IMR-90 (cell line): ENCODE measurements at regions not wholly inside any gene's neighbourhood (a gene's known extent, or its start where the extent isn't known, plus 50 kb on each side); places are given as distances from the start of the nearest gene placed in this dataset.
A peak's percentile ranks its signal among the peaks of the same experiment; 100 is the strongest.

Source experiments
- ATAC-seq: fragments of 200-7000 bp; cut with Tn5 transposase; 2 replicates; pipeline ENCODE4 v1.9.1; 2020; ENCODE audit warnings: low read depth, mild to moderate bottlenecking, moderate library complexity
- BruUV-seq: library from RNA; stranded (reverse); fragments of 400-500 nt; replicated peaks from 2 replicates; lab custom pipeline; 2021; lab: Mats Ljungman, UMichigan
- CTCF ChIA-PET: fragments of 300-600 bp; formaldehyde crosslinking; extraction: SDS; loops from one replicate; lab custom pipeline; 2021; ENCODE audit warnings: antibody characterized with exemption; lab: Yijun Ruan, JAX
- POLR2A ChIA-PET: fragments of 300-600 bp; sonication (Branson Sonifier 250); formaldehyde crosslinking; loops from one replicate; lab custom pipeline; 2022; ENCODE audit warnings: antibody characterized with exemption; ENCODE audit not compliant: unreplicated experiment; lab: Charles Lee
- DNase-seq: peaks from one replicate; pipeline ENCODE4 v3.0.0; 2013
- H2AFZ ChIP-seq: replicated peaks from 2 replicates; pipeline ENCODE3; 2013; ENCODE audit warnings: low read length, mild to moderate bottlenecking; ENCODE audit not compliant: poor library complexity
- H2AK5ac ChIP-seq: 2 replicates; pipeline ENCODE4 v1.6.1; 2013; ENCODE audit warnings: low read depth, low read length, inconsistent platforms
- H2AK9ac ChIP-seq: replicated peaks from 2 replicates; pipeline ENCODE3; 2013; ENCODE audit warnings: mild to moderate bottlenecking, low read depth, low read length, moderate library complexity; ENCODE audit not compliant: poor library complexity
- H2BK120ac ChIP-seq: 2 replicates; pipeline ENCODE4 v1.6.1; 2013; ENCODE audit warnings: low read depth, low read length, inconsistent platforms
- H2BK15ac ChIP-seq: 3 replicates; pipeline ENCODE4 v1.6.1; 2013; ENCODE audit warnings: low read depth, low read length, inconsistent platforms
- H2BK20ac ChIP-seq: 2 replicates; pipeline ENCODE4 v1.6.1; 2013; ENCODE audit warnings: low read depth, mild to moderate bottlenecking, inconsistent platforms, low read length, moderate library complexity
- H2BK5ac ChIP-seq: 2 replicates; pipeline ENCODE4 v1.6.1; 2013; ENCODE audit warnings: mild to moderate bottlenecking, low read depth, low read length, inconsistent platforms; ENCODE audit not compliant: poor library complexity, severe bottlenecking
- H3K14ac ChIP-seq: replicated peaks from 2 replicates; pipeline ENCODE4 v1.6.1; 2013; ENCODE audit warnings: low read depth, low read length, inconsistent platforms
- H3K18ac ChIP-seq: 2 replicates; pipeline ENCODE4 v1.6.1; 2013; ENCODE audit warnings: low read depth, low read length, control low read depth
- H3K23ac ChIP-seq: 2 replicates; pipeline ENCODE4 v1.6.1; 2013; ENCODE audit warnings: low read depth, low read length, inconsistent platforms
- H3K27ac ChIP-seq: 2 replicates; pipeline ENCODE4 v1.5.1; 2013; ENCODE audit warnings: mild to moderate bottlenecking, control low read depth, low read length; ENCODE audit not compliant: insufficient read depth
- H3K27me3 ChIP-seq: 2 replicates; pipeline ENCODE4 v1.6.1; 2013; ENCODE audit warnings: low read length; ENCODE audit not compliant: control insufficient read depth, insufficient read depth
- H3K36me3 ChIP-seq: 2 replicates; pipeline ENCODE4 v1.6.1; 2013; ENCODE audit warnings: low read length, mixed read lengths; ENCODE audit not compliant: control insufficient read depth, insufficient read depth
- H3K4ac ChIP-seq: 2 replicates; pipeline ENCODE4 v1.6.1; 2013; ENCODE audit warnings: low read depth, low read length, inconsistent platforms
- H3K4me1 ChIP-seq: 2 replicates; pipeline ENCODE4 v1.6.1; 2013; ENCODE audit warnings: low read length, mixed read lengths; ENCODE audit not compliant: control insufficient read depth, insufficient read depth
- H3K4me2 ChIP-seq: 2 replicates; pipeline ENCODE4 v1.6.1; 2013; ENCODE audit warnings: low read depth, mild to moderate bottlenecking, control low read depth, low read length, moderate library complexity
- H3K4me3 ChIP-seq: 2 replicates; pipeline ENCODE4 v1.5.1; 2013; ENCODE audit warnings: low read depth, mild to moderate bottlenecking, control low read depth, low read length, moderate library complexity; ENCODE audit not compliant: insufficient read depth
- H3K56ac ChIP-seq: 2 replicates; pipeline ENCODE4 v1.6.1; 2013; ENCODE audit warnings: low read length, inconsistent platforms; ENCODE audit not compliant: insufficient read depth; ENCODE audit errors: extremely low read depth
- H3K79me1 ChIP-seq, 2 experiments: 2 replicates each; pipeline ENCODE4 v1.6.1; 2013; ENCODE audit warnings: low read length in 2 of 2, inconsistent platforms in 1 of 2, low read depth in 1 of 2
- H3K9ac ChIP-seq: 2 replicates; pipeline ENCODE4 v1.6.1; 2013; ENCODE audit warnings: low read depth, low read length, control low read depth
- H3K9me1 ChIP-seq: 2 replicates; pipeline ENCODE4 v1.6.1; 2013; ENCODE audit warnings: low read length, inconsistent platforms; ENCODE audit not compliant: insufficient read depth
- H3K9me3 ChIP-seq: 2 replicates; pipeline ENCODE4 v1.6.1; 2013; ENCODE audit warnings: low read length; ENCODE audit not compliant: control insufficient read depth, insufficient read depth
- H4K20me1 ChIP-seq: 2 replicates; pipeline ENCODE4 v1.6.1; 2013; ENCODE audit warnings: low read length, inconsistent platforms; ENCODE audit not compliant: insufficient read depth
- H4K5ac ChIP-seq: 2 replicates; pipeline ENCODE4 v1.6.1; 2013; ENCODE audit warnings: mild to moderate bottlenecking, low read depth, low read length, control low read depth
- H4K8ac ChIP-seq, 2 experiments: 2 replicates each; pipeline ENCODE4 v1.6.1; 2013; ENCODE audit warnings: low read depth in 2 of 2, low read length in 2 of 2, control low read depth in 1 of 2, inconsistent platforms in 1 of 2
- H4K91ac ChIP-seq: 2 replicates; pipeline ENCODE4 v1.6.1; 2013; ENCODE audit warnings: low read depth, low read length, inconsistent platforms; ENCODE audit not compliant: insufficient read depth
- BHLHE40 ChIP-seq: fragments of 150-350 bp; IDR thresholded peaks from 2 replicates; pipeline ENCODE4 v1.6.1; 2016; ENCODE audit warnings: mild to moderate bottlenecking, low read depth, low read length
- CEBPB ChIP-seq: IDR thresholded peaks from 2 replicates; pipeline ENCODE4 v1.6.1; 2012; ENCODE audit warnings: low read depth, low read length, improper control_type of control experiment
- CHD1 ChIP-seq: IDR thresholded peaks from 2 replicates; pipeline ENCODE4 v1.6.1; 2012; ENCODE audit warnings: low read depth, low read length, improper control_type of control experiment
- CTCF ChIP-seq: conservative IDR thresholded peaks from 2 replicates; pipeline ENCODE4 v1.5.1; 2012; ENCODE audit warnings: mild to moderate bottlenecking, low read depth, low read length, improper control_type of control experiment
- ELK1 ChIP-seq: fragments of 150-350 bp; IDR thresholded peaks from 2 replicates; pipeline ENCODE4 v1.6.1; 2016; ENCODE audit warnings: low read depth, mild to moderate bottlenecking, low read length, moderate library complexity, borderline replicate concordance
- FOS ChIP-seq: fragments of 150-350 bp; IDR thresholded peaks from 2 replicates; pipeline ENCODE4 v1.6.1; 2016; ENCODE audit warnings: low read depth, low read length
- MAFK ChIP-seq: IDR thresholded peaks from 2 replicates; pipeline ENCODE4 v1.6.1; 2012; ENCODE audit warnings: low read depth, low read length, improper control_type of control experiment
- MAZ ChIP-seq: IDR thresholded peaks from 2 replicates; pipeline ENCODE4 v1.6.1; 2012; ENCODE audit warnings: low read depth, mild to moderate bottlenecking, low read length, improper control_type of control experiment, moderate library complexity, borderline replicate concordance
- MXI1 ChIP-seq: IDR thresholded peaks from 2 replicates; pipeline ENCODE4 v1.6.1; 2012; ENCODE audit warnings: low read depth, mild to moderate bottlenecking, low read length, moderate library complexity, borderline replicate concordance
- NFE2L2 ChIP-seq: fragments of 150-350 bp; IDR thresholded peaks from 2 replicates; pipeline ENCODE4 v1.6.1; 2016; ENCODE audit warnings: low read depth, mild to moderate bottlenecking, low read length
- POLR2A ChIP-seq: IDR thresholded peaks from 2 replicates; pipeline ENCODE4 v1.6.1; 2012; ENCODE audit warnings: mild to moderate bottlenecking, low read depth, low read length
- RAD21 ChIP-seq: IDR thresholded peaks from 2 replicates; pipeline ENCODE4 v1.6.1; 2012; ENCODE audit warnings: low read length, improper control_type of control experiment
- RCOR1 ChIP-seq: IDR thresholded peaks from 2 replicates; pipeline ENCODE4 v1.6.1; 2012; ENCODE audit warnings: mild to moderate bottlenecking, low read length, improper control_type of control experiment; ENCODE audit not compliant: insufficient replicate concordance
- RFX5 ChIP-seq: IDR thresholded peaks from 2 replicates; pipeline ENCODE4 v1.8.0; 2012; ENCODE audit warnings: low read depth, mild to moderate bottlenecking, low read length, moderate library complexity
- SMC3 ChIP-seq: fragments of 150-350 bp; IDR thresholded peaks from 2 replicates; pipeline ENCODE4 v1.6.1; 2016; ENCODE audit warnings: low read depth, mild to moderate bottlenecking, antibody characterized with exemption, low read length, moderate library complexity
- USF2 ChIP-seq: fragments of 150-350 bp; IDR thresholded peaks from 2 replicates; pipeline ENCODE4 v1.6.1; 2017; ENCODE audit warnings: mild to moderate bottlenecking, antibody characterized with exemption, low read length, low read depth
- WGBS, 2 experiments: methylation state at CpG; one replicate each; pipeline versions ENCODE4 v1.1.5 to v1.1.7; 2013; ENCODE audit warnings: missing lambda C conversion rate in 2 of 2; ENCODE audit not compliant: insufficient read length in 1 of 2; ENCODE audit errors: extremely low coverage in 2 of 2; 5-methylcytosine and 5-hydroxymethylcytosine counted together
- dilution Hi-C: fragments of 300-500 bp; cut with HindIII; formaldehyde crosslinking; loops from one replicate; pipeline ENCODE4 v1.14.3; 2018; ENCODE audit warnings: low sequenced_read_pairs; ENCODE audit not compliant: unreplicated experiment
- in situ Hi-C: fragments of 300-500 bp; cut with MboI; formaldehyde crosslinking; loops from 3 replicates; pipeline ENCODE4 v1.14.3; 2019; ENCODE audit warnings: low sequenced_read_pairs, inconsistent platforms, mixed read lengths
- intact Hi-C: fragments of 100-400 bp; cut with micrococcal nuclease; formaldehyde crosslinking; loops from 2 replicates; pipeline ENCODE4 v1.10.0; 2022

- Histone ChIP-seq H3K23ac (no peak overlapping the region), H3K4ac (no peak overlapping the region), H3K4me2 (no peak overlapping the region), H3K4me1 (peaks cover 4% of the 10 kb centered on the region), H3K9ac (no peak overlapping the region), H4K8ac (no peak overlapping the region), H2AK9ac (no peak overlapping the region), H2BK20ac (no peak overlapping the region), H4K5ac (no peak overlapping the region), H3K18ac (no peak overlapping the region), H2BK120ac (no peak overlapping the region), H4K20me1 (no peaks in the 10 kb centered on the region), H3K9me3 (no peaks in the 10 kb centered on the region), H2BK15ac (no peak overlapping the region), H2AFZ (no peak overlapping the region), H3K27me3 (no peaks in the 10 kb centered on the region), H3K9me1 (peaks cover 5% of the 10 kb centered on the region; the same call in 1 of the 2 replicates), H3K14ac (no peak overlapping the region), H4K91ac (no peak overlapping the region), H3K27ac (no peak overlapping the region), H2AK5ac (no peak overlapping the region), H3K79me1 (no peaks in the 10 kb centered on the region), H3K4me3 (no peak overlapping the region), H3K36me3 (no peaks in the 10 kb centered on the region), H3K56ac (no peak overlapping the region), H2BK5ac (no peak overlapping the region)
- ChIA-PET POLR2A (no interaction called here), CTCF (no interaction called here)
- ATAC-seq: peak; percentile 76
- no CpG with 5 or more reads among the region's 2 CpGs for WGBS, 2 experiments
- intact Hi-C loops (no loop called here), dilution Hi-C loops (no loop called here), in situ Hi-C loops (no loop called here)
- TF ChIP-seq MXI1: no peak
- no peak for TF ChIP-seq FOS
- TF ChIP-seq ELK1: no peak
- TF ChIP-seq NFE2L2: no peak
- TF ChIP-seq CEBPB: no peak
- no peak for TF ChIP-seq MAZ
- no peak for TF ChIP-seq RAD21
- TF ChIP-seq RCOR1: no peak
- TF ChIP-seq BHLHE40: no peak
- TF ChIP-seq SMC3: no peak
- no peak for TF ChIP-seq USF2
- no peak for TF ChIP-seq CTCF
- no peak for TF ChIP-seq POLR2A
- no peak for TF ChIP-seq RFX5
- TF ChIP-seq CHD1: no peak
- no peak for TF ChIP-seq MAFK
- DNase-seq: peak; percentile 65
- BruUV-seq: no TSS peak
These were observed 51.3 kb upstream of the ADORA2B start for GRCh38 chr17:15893658-15894024.
